GM12865 (cell line): ENCODE measurements at regions not wholly inside any gene's neighbourhood (a gene's known extent, or its start where the extent isn't known, plus 50 kb on each side); places are given as distances from the start of the nearest gene placed in this dataset.

Experiments
- DNase-seq: peaks from one replicate; pipeline ENCODE4 v3.0.0; 2010; ENCODE audit warnings: low read depth
- H3K4me3 ChIP-seq: 2 replicates; pipeline ENCODE4 v1.5.1; 2011; ENCODE audit warnings: mild to moderate bottlenecking, low read depth, low read length, control low read depth
- CTCF ChIP-seq: IDR thresholded peaks from 2 replicates; pipeline ENCODE4 v1.5.1; 2011; ENCODE audit warnings: low read length, control low read depth, low read depth, inconsistent platforms; ENCODE audit not compliant: insufficient read depth; ENCODE audit errors: missing control alignments

DNA sequence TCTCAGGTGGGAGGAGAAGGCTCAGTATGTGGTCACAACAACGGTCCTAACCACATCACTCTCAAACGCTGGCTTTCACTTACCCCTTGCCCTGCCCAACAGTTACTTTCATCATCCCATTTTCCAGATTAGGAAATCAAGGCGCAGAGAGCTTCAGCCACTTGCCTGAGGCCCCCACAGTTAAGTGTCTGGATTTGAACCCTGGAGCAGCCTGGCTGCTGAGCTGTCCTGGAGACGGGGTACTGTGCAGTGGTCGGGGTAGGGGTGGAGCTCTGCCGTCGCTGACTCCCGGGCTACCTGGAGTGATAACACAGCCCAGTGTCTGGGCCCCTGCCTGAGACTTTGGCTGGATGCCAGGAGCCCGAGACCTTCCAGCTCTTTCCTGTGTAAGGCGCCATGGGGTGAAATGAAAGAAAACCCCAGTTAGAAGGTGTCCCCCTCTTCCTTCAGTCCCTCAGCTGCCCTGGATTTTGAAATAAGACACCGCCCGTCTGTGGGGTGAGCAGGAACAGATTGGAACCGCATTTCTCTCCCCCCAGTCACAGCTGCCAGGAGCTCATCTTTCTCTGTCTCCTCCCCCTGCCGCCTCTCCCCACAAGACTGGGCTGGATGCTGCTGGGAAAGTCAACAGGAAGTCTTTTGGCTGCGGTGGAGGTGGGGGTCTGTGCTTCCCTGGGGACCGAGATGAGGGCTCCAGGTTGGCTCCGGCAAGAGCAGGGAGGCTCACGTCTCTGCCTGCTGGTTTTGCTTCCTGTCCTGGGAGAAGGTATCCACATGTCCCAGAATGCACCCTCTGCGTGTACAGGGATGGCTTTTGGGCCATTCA, 280.2 kb downstream of the SEC14L1 start:
- TF ChIP-seq CTCF: no peak
- no peak overlapping the region for H3K4me3 ChIP-seq
- peak; percentile 48 for DNase-seq

DNA sequence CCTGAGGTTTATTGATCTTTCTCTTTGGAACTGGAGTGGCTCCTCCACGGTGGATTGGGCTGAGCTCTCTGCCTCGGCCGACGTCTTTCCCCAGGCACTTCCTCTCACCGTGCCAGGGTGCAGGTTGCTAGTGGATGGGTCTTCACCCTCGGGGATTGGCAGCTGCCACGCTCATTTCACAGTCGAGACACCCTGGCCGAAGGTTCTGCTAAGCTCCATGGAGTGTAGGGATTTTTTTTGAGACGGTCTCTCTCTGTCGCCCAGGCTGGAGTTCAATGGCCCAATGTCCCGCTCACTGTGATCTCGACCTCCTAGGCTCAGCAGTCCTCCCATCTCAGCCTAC, 280.8 kb downstream of the SEC14L1 start:
- H3K4me3 ChIP-seq: no peak overlapping the region
- no peak for DNase-seq
- no peak for TF ChIP-seq CTCF

DNA sequence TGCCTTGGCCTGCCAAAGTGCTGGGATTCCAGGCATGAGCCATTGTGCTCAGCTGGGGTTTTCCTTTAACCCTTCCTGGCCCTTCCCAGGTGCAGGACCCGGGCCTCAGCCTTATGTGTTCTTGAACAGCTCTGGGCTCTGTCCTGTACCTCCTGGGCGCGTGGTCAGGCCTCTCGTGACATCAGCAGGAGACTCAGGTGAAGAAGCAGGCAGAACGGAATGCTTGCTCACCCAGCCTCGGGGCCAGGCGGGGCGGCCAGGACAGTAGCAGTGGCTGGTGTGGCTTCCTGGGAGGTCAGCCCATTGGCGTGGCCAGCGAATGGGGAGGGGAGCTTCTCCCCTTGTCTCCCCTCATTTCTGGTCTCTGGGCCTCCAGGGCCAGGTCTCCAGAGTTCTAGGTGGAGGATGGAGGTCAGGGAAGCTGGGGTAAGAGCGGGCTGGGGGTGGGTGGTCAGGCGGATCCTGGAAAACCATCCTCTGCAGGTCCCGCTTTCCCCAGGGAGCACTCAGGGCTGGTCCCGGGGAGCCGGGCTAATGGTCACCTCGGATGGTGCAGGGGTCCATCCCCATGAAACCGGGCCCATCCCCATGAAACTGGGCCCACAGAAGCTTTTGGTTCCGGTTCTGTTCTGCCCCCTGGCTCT, 281.5 kb downstream of the SEC14L1 start:
- DNase-seq: no peak
- H3K4me3 ChIP-seq: no peak overlapping the region
- TF ChIP-seq CTCF: no peak

DNA sequence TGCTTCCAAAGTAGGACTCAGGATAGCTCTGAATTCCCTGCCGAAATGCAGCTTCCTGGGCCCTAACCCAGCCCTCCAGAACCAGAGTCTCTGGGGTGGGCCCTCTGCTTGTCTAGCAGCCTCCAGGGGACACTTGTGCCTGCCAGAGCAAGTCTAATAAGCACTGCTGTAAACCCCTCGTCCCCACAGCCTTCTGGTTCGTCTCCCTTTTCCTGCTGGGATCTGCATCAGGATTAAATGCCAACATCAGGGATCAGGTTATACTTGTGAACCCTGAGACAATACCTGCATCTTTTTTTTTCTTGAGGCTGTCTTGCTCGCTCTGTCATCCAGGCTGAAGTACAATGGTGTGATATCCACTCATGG, 282.0 kb downstream of the SEC14L1 start:
- no peak overlapping the region for H3K4me3 ChIP-seq
- DNase-seq: no peak
- no peak for TF ChIP-seq CTCF

DNA sequence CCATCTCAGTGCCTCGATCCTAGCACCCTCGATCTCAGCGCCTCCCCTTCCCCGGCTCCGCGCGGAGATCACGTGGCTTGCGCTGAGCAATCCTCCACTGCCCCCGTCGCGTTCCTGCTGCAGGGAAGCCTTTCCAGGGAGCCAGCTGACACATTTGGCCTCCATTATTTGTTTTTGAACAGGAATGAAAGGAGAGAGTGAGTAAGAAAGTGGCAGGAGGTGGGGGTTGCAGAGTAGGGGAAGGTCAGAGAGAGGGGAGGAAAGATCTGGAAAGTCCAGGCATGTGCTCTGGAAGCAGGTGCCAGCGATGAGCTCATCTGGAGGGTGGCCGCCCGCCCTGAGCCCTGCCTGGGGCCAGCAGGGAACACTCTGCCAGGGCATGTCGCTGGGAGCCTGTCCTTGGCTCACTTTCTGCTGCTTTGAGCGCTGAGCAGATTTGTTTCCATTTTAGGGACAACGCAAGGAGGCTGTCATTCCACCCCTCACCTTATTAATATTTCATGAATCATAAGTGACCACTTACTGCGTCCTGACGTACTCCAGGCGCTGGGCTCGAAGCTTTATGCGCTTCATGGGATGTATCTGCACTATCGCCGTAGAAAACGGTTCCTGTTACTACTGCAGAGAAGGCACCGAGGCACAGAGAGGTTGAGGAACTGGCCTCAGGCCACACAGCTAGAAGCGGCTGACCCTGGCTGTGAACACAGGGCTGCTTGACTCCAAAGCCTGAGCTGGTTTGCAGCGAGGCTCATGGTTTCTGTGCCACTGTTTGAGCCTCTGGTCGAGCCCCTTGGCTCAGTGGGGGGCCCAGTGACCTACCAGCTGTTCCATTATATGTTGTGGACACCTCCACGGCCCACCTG, 283.1 kb downstream of the SEC14L1 start:
- no peak for TF ChIP-seq CTCF

DNA sequence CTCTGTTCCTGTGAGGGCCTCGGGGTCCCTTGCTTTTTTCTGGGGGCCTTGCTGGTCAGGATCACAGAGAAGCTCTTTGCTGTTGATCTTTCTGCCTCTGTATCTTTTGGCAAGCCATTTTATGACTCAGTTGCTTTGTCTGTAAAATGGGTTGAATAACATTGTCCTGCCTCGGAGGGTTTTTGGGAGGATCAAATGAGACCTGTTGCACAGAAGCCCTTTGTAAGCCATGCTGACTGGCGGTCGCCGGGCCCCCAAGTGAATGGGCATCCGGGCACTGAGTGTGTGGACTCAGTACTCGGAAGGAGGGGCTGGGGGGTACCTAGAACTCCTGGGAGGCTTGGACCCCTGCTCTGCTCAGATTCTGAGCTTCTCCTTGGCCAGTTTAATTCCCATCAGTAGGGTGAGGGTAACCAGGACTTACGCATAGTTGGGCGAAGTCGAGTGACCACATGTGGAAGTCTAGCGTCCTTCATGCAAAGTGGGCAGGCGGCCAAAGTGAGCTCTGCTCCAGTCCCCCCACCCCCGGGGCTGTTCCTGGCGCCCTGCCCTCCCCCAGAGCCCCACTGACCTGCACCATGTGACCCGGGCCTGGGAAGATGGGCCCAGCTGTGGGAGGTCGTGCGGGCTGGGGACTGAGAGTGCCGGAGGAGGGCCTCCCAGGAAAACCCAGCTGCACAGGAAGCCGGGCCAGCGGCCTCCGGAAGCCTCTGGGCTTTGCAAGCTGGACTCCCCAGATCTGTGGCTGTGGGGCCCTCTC, 284.0 kb downstream of the SEC14L1 start:
- no peak for TF ChIP-seq CTCF
- H3K4me3 ChIP-seq: no peak overlapping the region
- DNase-seq: no peak

More for the DNA sequence above, 283.1 kb downstream of the SEC14L1 start:
- no peak overlapping the region for H3K4me3 ChIP-seq
- DNase-seq: no peak
